ENCODE measurements at regions not wholly inside any gene's neighbourhood (a gene's known extent, or its start where the extent isn't known, plus 50 kb on each side); places are given as distances from the start of the nearest gene placed in this dataset.

DNA sequence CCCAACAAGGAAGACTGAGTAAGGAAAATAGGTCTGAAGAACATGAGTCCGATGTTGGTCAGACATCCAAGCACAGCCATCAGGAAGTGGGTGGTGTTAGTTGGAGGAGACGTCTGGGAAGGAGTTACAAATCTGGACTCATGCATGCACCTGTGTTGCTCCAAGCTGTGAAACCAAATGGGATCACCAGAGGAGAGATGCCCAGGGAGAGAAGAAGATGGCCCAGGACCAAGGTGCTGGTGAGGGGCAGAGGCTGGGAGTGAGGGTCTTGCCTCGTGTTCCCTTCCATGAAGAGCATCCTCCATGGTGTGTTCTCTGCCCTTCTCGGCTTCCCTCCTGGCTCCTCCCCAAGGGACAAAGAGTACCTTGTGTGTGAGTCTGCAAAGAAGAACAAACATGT, 405.6 kb downstream of the NPHP4 start:
- DNase-seq (ENCODE audit: low read depth): no peak
- H3K4me3 ChIP-seq (ENCODE audit: control insufficient read depth, low read depth, low read length): no peak overlapping the region
- TF ChIP-seq, protein P1, sequence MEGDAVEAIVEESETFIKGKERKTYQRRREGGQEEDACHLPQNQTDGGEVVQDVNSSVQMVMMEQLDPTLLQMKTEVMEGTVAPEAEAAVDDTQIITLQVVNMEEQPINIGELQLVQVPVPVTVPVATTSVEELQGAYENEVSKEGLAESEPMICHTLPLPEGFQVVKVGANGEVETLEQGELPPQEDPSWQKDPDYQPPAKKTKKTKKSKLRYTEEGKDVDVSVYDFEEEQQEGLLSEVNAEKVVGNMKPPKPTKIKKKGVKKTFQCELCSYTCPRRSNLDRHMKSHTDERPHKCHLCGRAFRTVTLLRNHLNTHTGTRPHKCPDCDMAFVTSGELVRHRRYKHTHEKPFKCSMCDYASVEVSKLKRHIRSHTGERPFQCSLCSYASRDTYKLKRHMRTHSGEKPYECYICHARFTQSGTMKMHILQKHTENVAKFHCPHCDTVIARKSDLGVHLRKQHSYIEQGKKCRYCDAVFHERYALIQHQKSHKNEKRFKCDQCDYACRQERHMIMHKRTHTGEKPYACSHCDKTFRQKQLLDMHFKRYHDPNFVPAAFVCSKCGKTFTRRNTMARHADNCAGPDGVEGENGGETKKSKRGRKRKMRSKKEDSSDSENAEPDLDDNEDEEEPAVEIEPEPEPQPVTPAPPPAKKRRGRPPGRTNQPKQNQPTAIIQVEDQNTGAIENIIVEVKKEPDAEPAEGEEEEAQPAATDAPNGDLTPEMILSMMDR (IDR thresholded peaks at IDR 0.05; ENCODE audit: control insufficient read depth, insufficient read depth, low read depth, low read length, missing control alignments): no peak

DNA sequence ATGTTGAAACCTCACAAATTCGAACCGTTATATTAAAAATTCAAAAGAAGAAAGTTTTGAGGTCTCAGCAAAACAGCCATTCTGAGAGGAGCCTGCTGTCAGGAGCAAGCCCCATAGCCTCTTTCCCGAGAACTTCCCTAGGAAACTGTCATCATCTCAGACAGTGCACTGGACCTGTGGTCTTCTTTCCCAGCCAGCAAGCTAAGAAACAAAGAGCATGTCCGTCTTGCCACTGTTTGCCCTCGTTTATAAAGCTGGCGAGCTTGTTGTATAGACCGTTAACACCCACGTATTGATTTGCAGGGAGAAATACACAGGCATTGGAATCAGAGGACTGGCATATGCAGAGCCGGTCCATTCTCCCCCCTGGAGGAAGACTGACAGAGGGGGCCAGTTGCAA, 407.0 kb downstream of the NPHP4 start:
- TF ChIP-seq, protein P1 (IDR thresholded peaks at IDR 0.05; ENCODE audit: control insufficient read depth, insufficient read depth, low read depth, low read length, missing control alignments): no peak
- no peak overlapping the region for H3K4me3 ChIP-seq (ENCODE audit: control insufficient read depth, low read depth, low read length)
- no peak for DNase-seq (ENCODE audit: low read depth)

DNA sequence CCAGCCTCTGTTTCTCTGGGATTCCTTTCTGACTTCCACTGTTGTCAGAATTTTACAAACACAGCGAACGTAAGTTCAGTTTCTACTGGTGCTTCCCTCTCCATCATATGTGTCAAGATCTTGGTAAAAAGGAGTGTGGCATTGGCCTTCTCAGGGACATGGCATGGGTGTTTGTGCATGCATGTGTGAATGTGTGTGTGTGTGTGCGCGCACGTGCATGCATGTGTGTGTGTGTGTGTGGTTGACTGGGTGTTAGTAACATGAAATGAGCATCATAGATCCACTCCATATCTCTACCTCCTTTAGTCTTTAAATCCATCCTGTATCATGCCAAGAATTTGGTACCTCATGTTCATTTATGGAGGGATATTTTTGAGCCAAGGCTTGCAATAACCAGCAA, 411.3 kb downstream of the NPHP4 start:
- DNase-seq (ENCODE audit: low read depth): no peak
- TF ChIP-seq, protein P1 (IDR thresholded peaks at IDR 0.05; ENCODE audit: control insufficient read depth, insufficient read depth, low read depth, low read length, missing control alignments): no peak
- no peak overlapping the region for H3K4me3 ChIP-seq (ENCODE audit: control insufficient read depth, low read depth, low read length)

DNA sequence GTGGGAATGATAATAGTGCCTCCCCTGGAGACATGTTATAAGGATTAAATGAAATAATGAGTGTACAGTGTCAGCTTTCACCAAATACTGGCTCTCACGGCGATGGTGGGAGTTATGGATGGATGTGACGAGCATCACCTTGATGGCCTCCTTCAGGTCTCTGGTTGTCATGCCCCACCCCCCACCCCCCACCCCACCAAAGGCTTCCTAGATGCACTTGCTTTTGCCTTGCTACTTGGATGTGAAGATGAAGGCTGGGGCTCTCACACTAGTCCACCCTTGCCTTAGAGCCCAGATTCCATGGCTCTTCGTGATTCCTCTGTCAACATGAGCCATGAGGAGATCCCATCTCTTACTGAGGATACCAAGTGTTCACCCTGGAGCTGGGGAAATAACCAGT, 412.3 kb downstream of the NPHP4 start:
- H3K4me3 ChIP-seq (ENCODE audit: control insufficient read depth, low read depth, low read length): no peak overlapping the region
- no peak for DNase-seq (ENCODE audit: low read depth)
- TF ChIP-seq, protein P1 (IDR thresholded peaks at IDR 0.05; ENCODE audit: control insufficient read depth, insufficient read depth, low read depth, low read length, missing control alignments): no peak

DNA sequence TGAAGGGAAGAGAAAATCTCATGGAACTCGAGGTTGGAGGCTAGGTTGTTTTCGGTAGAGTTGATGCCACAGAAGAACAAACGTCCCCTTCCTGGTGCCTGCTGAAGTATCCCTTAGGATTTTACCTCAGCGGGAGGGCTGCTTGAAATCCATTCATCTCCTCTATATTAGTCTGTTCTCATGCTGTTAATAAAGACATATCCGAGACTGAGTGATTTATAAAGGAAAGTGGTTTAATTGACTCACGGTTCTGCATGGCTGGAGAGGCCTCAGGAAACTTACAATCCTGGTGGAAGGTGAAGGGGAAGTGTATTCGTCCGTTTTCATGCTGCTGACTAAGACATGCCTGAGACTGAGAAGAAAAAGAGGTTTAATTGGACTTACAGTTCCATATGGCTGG, 413.5 kb downstream of the NPHP4 start:
- TF ChIP-seq, protein P1 (IDR thresholded peaks at IDR 0.05; ENCODE audit: control insufficient read depth, insufficient read depth, low read depth, low read length, missing control alignments): no peak
- DNase-seq (ENCODE audit: low read depth): no peak
- no peak overlapping the region for H3K4me3 ChIP-seq (ENCODE audit: control insufficient read depth, low read depth, low read length)

DNA sequence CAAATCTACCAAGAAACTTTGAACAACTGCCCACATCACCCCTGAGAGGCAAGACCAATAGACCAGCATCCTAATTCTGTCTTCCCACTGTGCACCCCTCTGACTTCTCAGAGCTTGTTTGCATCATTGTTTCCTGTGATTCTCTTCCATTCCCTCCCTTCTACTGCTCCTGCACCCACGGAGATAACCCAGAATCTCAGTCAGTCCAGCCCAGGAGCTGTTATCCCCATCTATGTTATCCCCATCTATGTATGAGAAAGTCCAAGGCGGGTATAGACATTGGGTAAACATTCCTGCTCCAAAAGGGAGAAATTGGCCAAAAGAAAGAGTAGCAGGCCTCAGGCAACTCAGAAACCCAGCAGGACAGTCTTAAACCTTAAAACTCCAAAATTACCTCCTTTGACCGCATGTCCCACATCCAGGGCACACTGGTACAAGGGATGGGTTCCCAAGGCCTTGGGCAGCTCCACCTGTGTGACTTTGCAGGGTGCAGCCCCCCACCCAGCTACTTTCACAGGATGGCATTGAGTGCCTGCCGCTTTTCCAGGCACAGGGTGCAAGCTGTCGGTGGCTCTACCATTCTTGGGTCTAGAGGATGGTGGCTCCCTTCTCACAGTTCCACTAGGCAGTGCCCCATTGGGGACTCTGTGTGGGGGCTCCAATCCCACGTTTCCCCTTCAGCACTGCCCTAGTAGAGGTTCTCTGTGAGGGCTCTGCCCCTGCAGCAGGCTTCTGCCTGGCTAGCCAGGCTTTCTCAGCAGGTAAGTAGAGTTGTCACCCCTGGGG, 414.8 kb downstream of the NPHP4 start:
- H3K4me3 ChIP-seq (ENCODE audit: control insufficient read depth, low read depth, low read length): no peak overlapping the region
- DNase-seq (ENCODE audit: low read depth): no peak
- TF ChIP-seq, protein P1 (IDR thresholded peaks at IDR 0.05; ENCODE audit: control insufficient read depth, insufficient read depth, low read depth, low read length, missing control alignments): no peak
